Subcutaneous abdominal adipose tissue (tissue), 5 donors: ENCODE measurements at regions not wholly inside any gene's neighbourhood (a gene's known extent, or its start where the extent isn't known, plus 50 kb on each side); places are given as distances from the start of the nearest gene placed in this dataset.

Experiments used
- H3K27ac ChIP-seq: one replicate; pipeline ENCODE4 v1.7.0; 2013; ENCODE audit warnings: low read depth, mild to moderate bottlenecking, inconsistent platforms, low read length, moderate library complexity
- H3K27me3 ChIP-seq, 5 donors: one replicate each; pipeline ENCODE4 v1.7.0; 2013; ENCODE audit warnings: low read length in 5 of 5, inconsistent platforms in 1 of 5; ENCODE audit not compliant: control insufficient read depth in 5 of 5, insufficient read depth in 4 of 5
- H3K36me3 ChIP-seq, 5 donors: one replicate each; pipeline ENCODE4 v1.7.0; 2013; ENCODE audit warnings: low read length in 5 of 5; ENCODE audit not compliant: control insufficient read depth in 5 of 5, insufficient read depth in 5 of 5
- H3K4me1 ChIP-seq, 5 donors: one replicate each; pipeline ENCODE4 v1.7.0; 2013; ENCODE audit warnings: low read length in 5 of 5, mild to moderate bottlenecking in 3 of 5, moderate library complexity in 1 of 5; ENCODE audit not compliant: control insufficient read depth in 5 of 5, insufficient read depth in 5 of 5
- H3K4me3 ChIP-seq, 5 donors: one replicate each; pipeline ENCODE4 v1.7.0; 2013; ENCODE audit warnings: low read length in 5 of 5, low read depth in 1 of 5
- H3K9ac ChIP-seq, 5 donors: one replicate each; pipeline ENCODE4 v1.7.0; 2013; ENCODE audit warnings: low read length in 5 of 5, mild to moderate bottlenecking in 4 of 5, moderate library complexity in 3 of 5
- H3K9me3 ChIP-seq, 5 donors: one replicate each; pipeline ENCODE4 v1.7.0; 2013; ENCODE audit warnings: low read length in 5 of 5; ENCODE audit not compliant: control insufficient read depth in 5 of 5
- donor health status: healthy.
- donor health status: healthy.
- donor health status: healthy.
- donor health status: healthy.
- donor health status: healthy.

GRCh38 chr15:93496888-93497287 lies 407.9 kb upstream of the RGMA start:
- Histone ChIP-seq H3K4me3 (no peak overlapping the region), H3K27me3 (no peaks in the 10 kb centered on the region), H3K27ac (no peak overlapping the region), H3K36me3 (no peaks in the 10 kb centered on the region), H3K9ac (no peak overlapping the region), H3K4me1 (no peaks in the 10 kb centered on the region), H3K9me3 (no peaks in the 10 kb centered on the region)

GRCh38 chr15:93495799-93496637 lies 407.0 kb upstream of the RGMA start:
- Histone ChIP-seq H3K4me3 (no peak overlapping the region), H3K27me3 (no peaks in the 10 kb centered on the region), H3K27ac (no peak overlapping the region), H3K9ac (no peak overlapping the region), H3K36me3 (no peaks in the 10 kb centered on the region), H3K4me1 (no peaks in the 10 kb centered on the region), H3K9me3 (no peaks in the 10 kb centered on the region)

- H3K36me3 ChIP-seq: no peaks in the 10 kb centered on the region
- H3K27me3 ChIP-seq: no peaks in the 10 kb centered on the region
- H3K9ac ChIP-seq: no peak overlapping the region
- H3K4me3 ChIP-seq: no peak overlapping the region
- no peaks in the 10 kb centered on the region for H3K4me1 ChIP-seq
- H3K27ac ChIP-seq: no peak overlapping the region
- H3K9me3 ChIP-seq: no peaks in the 10 kb centered on the region
Observed at GRCh38 chr15:93493172-93493571, 404.2 kb upstream of the RGMA start.

- Histone ChIP-seq H3K4me3 (no peak overlapping the region), H3K27me3 (no peaks in the 10 kb centered on the region), H3K36me3 (no peaks in the 10 kb centered on the region), H3K9me3 (no peaks in the 10 kb centered on the region), H3K9ac (no peak overlapping the region), H3K27ac (no peak overlapping the region), H3K4me1 (no peaks in the 10 kb centered on the region)
Observed at GRCh38 chr15:93491291-93491690, 402.3 kb upstream of the RGMA start.

GRCh38 chr15:93488296-93488713 lies 399.3 kb upstream of the RGMA start:
- Histone ChIP-seq H3K27ac (no peak overlapping the region), H3K9ac (no peak overlapping the region), H3K4me1 (no peaks in the 10 kb centered on the region), H3K4me3 (no peak overlapping the region), H3K36me3 (no peaks in the 10 kb centered on the region), H3K27me3 (no peaks in the 10 kb centered on the region), H3K9me3 (no peaks in the 10 kb centered on the region)

- Histone ChIP-seq H3K27me3 (no peaks in the 10 kb centered on the region), H3K4me1 (no peaks in the 10 kb centered on the region), H3K4me3 (no peak overlapping the region), H3K27ac (no peak overlapping the region), H3K9me3 (no peaks in the 10 kb centered on the region), H3K36me3 (no peaks in the 10 kb centered on the region), H3K9ac (no peak overlapping the region)
Observed at GRCh38 chr15:93486407-93487117, 397.6 kb upstream of the RGMA start.

- no peak overlapping the region for H3K27ac ChIP-seq
- H3K4me3 ChIP-seq: no peak overlapping the region
- no peaks in the 10 kb centered on the region for H3K27me3 ChIP-seq
- H3K9me3 ChIP-seq: no peaks in the 10 kb centered on the region
- no peaks in the 10 kb centered on the region for H3K36me3 ChIP-seq
- no peaks in the 10 kb centered on the region for H3K4me1 ChIP-seq
- H3K9ac ChIP-seq: no peak overlapping the region
Observed at GRCh38 chr15:93485438-93486327, 396.7 kb upstream of the RGMA start.

GRCh38 chr15:93483923-93484322 lies 394.9 kb upstream of the RGMA start:
- Histone ChIP-seq H3K27ac (no peak overlapping the region), H3K36me3 (no peaks in the 10 kb centered on the region), H3K9me3 (no peaks in the 10 kb centered on the region), H3K4me1 (no peaks in the 10 kb centered on the region), H3K4me3 (no peak overlapping the region), H3K9ac (no peak overlapping the region), H3K27me3 (no peaks in the 10 kb centered on the region)

- H3K36me3 ChIP-seq: no peaks in the 10 kb centered on the region
- H3K9ac ChIP-seq: no peak overlapping the region
- H3K27ac ChIP-seq: no peak overlapping the region
Observed at GRCh38 chr15:93482731-93483130, 393.7 kb upstream of the RGMA start.

GRCh38 chr15:93479715-93480114 lies 390.7 kb upstream of the RGMA start:
- Histone ChIP-seq H3K27ac (no peak overlapping the region), H3K9me3 (no peaks in the 10 kb centered on the region)

More at GRCh38 chr15:93482731-93483130, 393.7 kb upstream of the RGMA start:
- H3K4me3 ChIP-seq: no peak overlapping the region
- H3K9me3 ChIP-seq: no peaks in the 10 kb centered on the region
- H3K4me1 ChIP-seq: no peaks in the 10 kb centered on the region
- H3K27me3 ChIP-seq: no peaks in the 10 kb centered on the region

More at GRCh38 chr15:93479715-93480114, 390.7 kb upstream of the RGMA start:
- no peak overlapping the region for H3K9ac ChIP-seq
- H3K36me3 ChIP-seq: no peaks in the 10 kb centered on the region
- no peaks in the 10 kb centered on the region for H3K27me3 ChIP-seq
- no peaks in the 10 kb centered on the region for H3K4me1 ChIP-seq
- H3K4me3 ChIP-seq: no peak overlapping the region
